HG03521 (cell line): ENCODE measurements at regions not wholly inside any gene's neighbourhood (a gene's known extent, or its start where the extent isn't known, plus 50 kb on each side); places are given as distances from the start of the nearest gene placed in this dataset.
A peak's percentile ranks its signal among the peaks of the same experiment; 100 is the strongest.
"Not testable (repeated sequence)": the region's sequence is repeated elsewhere in the genome, so short reads cannot be mapped to it uniquely, and the experiment has no call there.

ENCODE experiments used
- ATAC-seq: cut with Tn5 transposase; IDR thresholded peaks from one replicate; pipeline ENCODE4 v1.9.1; 2021; ENCODE audit warnings: mild to moderate bottlenecking, moderate library complexity; ENCODE audit not compliant: unreplicated experiment

DNA sequence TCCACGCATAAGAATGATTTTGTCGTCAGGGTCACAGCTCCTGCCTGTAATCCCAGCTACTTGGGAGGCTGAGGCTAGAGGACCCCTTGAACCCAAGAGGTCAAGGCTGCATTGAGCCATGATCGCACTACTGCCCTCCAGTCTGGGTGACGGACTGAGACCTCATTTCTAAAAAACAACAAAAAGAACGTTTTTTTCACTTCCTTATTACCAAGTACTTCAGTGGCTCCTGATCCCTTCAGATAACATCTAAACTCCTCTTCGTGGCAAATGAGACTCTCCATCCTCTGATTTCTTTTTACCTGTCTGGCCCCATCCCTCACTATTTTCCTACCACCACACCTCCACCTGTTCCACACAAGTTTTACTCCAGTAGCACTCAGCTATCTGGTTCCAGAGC, 105.4 kb upstream of the TLK1 start:
- no peak for ATAC-seq

DNA sequence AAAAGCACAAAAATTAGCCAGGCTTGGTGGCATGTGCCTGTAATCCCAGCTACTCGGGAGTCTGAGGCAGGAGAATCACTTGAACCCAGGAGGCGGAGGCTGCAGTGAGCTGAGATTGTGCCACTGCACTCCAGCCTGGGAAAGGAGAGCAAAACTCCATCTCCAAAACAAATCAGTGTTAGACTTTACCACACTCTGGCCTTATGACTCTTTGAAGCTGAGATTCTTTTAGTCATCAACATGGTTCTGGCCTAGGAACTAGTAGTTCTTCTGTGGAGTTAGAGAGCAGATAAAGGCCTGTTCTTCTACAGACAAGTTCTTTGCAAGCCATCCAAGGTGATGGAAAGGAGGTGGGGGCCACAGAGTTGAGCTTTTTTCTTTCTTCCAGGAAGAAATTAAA, 100.8 kb upstream of the TLK1 start:
- not testable (repeated sequence) for ATAC-seq

DNA sequence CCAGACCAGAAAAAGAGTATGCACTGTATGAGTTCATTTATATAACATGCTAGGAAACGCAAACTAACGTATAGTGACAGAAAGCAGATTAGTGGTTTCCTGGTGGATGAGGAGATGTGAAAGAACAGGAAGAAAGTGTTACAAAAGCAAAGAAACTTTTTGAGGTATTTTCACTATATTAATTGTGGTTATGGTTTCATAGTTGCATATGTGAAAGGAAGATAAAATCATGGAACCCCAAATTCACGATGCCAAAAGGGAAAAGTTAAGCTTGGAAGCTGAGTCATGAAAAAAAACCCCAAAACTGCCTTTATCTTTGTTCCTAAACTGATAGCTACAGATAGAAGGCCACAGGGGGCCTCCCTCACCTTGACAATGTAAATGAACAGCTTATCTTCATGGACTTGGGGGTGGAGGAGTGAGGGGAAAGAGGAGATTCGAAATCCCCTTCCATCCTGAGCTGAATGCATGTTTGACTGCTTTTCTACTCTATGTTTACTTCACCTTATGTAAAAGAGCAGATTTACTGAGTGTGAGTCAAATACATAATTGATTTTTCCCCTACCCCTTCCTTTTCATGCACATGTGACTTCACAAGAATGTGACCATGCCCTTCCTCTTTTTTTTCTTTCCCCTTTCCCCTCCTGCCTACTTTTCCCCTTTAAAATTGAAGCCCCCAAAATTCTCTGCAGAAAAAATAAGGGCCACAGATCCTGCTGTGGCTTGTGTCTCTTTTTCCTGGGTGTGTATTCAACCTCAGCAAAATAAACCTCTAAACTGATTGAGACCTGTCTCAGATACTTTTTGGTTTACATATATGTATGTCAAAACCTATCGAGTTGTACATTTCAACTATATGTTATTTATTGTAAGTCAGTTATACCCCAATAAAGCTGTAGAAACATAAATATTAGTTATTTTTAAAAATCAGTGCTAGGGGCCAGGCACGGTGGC, 100.1 kb upstream of the TLK1 start:
- ATAC-seq: no peak

DNA sequence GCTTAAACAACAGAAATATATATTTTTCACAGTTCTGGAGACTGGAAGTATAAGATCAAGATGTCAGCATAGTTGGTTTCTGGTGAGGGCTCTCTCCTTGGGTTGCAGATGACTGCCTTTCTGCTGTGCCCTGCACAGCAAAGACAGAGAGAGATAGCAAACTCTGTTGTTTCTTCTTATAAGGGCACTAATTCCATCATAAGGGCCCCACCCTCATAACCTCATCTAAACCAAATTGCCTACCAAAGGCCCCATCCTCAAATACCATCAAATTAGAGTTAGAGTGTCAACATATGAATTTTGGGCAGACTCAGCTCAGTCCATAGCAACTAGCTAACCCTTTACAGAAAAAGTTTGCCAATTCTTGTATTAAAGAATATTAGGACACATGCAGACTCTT, 94.0 kb upstream of the TLK1 start:
- no peak for ATAC-seq

DNA sequence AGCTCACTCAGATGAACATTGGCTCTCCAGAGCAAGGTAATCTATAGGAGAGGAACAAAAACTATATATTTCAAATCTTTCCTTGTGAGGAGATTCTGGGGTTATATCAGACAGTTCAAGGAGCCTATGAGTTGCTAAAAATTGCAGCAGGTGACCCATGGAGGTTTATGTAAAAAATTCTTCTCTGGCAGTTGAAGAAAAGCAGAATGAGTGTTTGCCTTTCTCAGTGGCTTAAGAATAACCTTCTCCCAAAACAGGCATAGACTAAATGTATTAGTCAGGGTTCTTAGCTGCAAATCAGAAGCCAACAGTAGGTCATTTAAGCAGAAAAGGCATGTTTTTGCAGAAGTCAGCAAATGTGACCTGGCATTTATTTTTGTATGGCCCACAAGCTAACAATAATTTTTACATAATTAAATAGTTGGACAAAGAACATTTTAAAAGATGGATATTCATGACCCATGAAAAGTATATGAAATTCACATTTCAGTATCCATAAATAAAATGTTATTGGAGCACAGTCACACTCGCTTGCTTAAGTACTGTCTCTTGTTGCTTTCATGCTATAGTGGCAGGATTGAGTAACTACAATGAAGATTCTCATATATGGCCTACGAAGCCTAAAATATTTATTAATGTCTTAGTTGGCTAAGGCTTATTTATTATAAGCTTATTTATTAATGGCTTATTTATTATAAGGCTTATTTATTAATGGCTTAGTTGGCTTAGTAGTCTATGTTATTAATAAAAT, 93.4 kb upstream of the TLK1 start:
- no peak for ATAC-seq

DNA sequence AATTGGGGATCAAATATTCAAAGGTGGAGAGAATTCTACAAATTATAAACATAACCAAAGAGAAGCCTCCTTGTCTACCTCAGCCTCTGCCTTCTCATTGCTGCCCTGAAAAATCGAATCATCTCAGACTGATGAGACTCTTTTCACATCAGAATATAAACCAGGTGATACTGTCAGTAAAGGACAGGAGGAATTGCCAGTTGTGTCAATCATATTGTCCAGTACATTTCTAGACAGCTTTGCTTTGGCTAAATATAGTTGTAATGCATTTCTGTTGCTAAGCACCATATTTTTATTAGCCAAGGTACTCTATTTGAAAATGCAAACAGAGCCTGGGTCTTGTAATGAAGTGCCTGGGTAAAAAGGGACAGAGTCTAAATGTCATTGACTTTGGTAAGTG, 92.6 kb upstream of the TLK1 start:
- no peak for ATAC-seq

DNA sequence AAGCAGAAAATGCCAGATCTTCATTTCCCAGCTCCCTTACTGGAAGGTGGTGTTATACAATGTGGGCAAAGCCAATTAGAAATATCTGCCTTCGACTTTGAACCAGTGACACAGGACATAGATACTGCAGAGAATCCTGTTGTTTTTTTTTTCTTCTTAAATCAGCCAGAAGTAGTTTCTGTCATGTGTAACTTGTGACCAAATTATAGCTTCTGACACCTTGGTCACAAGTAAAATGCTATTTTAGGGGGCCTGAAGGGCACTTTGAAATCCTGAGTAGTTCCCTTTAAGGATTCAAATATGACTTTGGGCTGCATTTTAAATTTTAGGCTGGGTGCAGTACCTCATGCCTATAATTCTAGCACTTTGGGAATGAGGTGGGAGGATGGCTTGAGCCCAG, 89.0 kb upstream of the TLK1 start:
- no peak for ATAC-seq

DNA sequence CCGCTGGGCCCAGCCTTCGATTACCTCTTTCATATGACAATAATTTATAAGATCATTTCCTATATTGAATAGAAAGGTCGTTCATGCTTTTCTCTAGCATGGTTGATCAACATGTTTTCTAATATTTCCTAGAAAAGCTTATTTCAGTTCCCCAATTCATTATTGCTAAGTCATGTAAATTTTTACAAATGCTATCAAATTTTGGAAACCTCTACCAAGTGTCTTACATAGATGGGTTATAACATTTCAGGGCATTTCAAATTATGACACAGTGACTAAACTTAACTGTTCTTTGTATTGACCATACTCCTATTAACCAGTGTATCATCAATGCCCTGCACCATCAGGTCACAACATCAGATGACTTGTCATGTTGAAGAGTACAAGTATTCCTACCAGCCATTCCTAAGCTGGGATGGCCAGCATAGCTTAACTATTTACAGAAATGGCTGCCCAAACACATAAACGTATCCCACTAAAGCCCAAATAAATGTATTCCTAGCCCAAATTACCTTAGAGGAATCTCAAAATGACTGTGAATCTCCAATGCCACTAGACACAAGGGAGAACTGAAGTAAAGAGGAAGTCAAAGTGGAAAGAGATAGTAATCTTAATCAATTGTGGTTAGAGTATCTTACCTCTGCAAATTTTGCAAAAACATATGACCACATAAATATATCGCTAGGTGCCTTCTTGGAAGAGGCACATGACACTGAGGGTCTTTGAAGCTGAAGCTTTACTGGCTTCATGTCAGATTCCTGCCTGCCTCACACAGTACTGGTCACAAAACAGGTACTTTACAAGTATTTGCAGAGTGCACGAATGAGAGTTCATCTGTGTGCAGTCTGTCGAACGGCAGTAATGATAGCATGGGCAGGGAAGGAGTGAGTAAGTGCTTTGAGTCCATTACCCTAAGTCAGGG, 87.3 kb upstream of the TLK1 start:
- peak; percentile 50 for ATAC-seq

DNA sequence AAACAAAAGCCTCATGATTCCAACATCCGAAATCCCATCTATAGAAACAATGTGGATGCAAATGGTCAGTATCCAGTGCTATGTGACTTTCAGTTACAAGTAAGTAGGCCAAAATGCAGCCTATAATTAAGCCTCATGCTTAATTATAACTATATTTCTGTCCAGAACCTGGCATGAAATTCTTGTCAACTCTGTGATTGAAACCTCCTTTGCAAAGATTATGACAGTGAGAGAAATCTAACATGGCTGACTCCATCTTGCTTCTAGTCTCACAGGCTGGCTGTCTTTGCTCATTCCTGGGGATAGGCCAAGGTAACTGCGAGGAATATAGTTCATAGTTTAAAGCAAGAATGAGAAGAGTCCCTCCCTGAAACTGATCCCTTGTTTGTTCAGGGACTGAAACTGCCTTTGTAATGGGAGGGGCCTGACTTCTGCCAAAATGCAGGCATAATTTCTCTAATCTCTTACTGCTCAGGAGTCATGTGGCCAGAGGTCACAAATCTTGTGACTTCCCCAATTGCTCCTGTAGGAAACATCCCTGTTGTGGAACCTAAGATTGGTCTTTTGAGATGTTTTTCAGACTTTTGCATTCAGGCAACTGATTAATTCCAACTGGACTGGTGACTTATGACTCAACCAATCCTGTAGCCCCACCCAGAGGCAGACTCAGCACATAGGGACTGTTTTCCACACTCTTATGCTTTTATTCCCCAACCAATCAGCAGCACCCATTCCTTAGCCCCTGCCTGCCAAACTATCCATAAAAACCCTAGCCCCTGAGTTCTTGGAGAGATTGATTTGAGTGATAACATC, 84.5 kb upstream of the TLK1 start:
- no peak for ATAC-seq

DNA sequence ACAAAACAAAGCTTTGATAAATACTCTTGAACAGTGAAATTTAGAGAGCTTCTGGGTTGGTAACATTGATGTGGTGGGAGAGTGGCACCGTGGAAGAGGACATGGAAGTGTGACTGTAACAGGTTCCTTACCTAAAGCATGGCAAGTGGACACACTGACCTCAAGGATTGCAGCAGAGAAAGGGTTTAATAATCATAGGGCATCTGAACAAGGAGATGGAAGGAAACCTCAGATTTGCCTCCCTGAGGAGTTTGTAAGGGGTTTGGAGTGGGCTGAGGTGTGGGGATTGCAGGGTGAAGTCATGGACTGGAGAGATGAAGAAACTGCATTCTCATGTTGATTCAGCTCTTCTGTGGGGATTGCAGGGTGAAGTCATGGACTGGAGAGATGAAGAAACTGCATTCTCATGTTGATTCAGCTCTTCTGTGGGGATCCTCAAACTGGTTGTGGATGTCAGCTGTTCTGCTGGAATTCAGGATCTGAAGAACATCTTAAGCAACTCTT, 83.8 kb upstream of the TLK1 start:
- no peak for ATAC-seq

DNA sequence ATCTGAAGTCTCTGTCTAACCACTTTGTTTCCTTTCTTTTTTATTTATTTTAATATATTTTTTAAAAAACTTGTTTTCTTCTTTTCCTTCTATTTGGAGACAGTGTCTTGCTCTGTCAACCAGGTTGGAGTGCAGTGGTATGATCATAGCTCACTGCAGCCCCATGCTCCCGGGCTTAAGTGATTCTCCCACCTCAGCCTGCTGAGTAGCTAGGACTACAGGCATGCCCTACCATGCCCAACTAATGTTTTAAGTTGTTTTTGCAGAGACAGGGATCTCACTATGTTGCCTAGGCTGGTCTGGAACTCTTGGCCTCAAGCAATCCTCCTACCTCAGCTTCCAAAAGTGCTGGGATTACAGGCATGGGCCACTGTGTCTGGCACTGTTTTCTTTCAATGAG, 81.1 kb upstream of the TLK1 start:
- no peak for ATAC-seq

DNA sequence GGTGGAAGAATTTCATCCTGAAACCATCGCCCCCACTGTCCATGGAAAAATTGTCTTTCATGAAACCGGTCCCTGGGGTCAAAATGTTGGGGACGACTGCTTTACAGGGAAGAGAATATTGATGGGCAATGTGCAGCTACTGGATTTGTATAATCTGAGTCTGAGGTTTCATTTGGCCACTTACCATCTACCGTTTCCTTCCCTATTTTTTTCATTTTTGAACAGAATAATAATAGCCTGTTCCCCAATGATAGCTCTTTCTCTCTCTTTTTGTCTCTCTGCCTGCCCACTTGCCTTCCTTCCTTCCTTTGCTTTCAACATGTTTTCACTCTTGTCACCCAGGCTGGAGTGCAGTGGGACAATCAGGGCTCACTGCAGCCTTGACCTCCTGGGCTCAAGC, 78.3 kb upstream of the TLK1 start:
- no peak for ATAC-seq

DNA sequence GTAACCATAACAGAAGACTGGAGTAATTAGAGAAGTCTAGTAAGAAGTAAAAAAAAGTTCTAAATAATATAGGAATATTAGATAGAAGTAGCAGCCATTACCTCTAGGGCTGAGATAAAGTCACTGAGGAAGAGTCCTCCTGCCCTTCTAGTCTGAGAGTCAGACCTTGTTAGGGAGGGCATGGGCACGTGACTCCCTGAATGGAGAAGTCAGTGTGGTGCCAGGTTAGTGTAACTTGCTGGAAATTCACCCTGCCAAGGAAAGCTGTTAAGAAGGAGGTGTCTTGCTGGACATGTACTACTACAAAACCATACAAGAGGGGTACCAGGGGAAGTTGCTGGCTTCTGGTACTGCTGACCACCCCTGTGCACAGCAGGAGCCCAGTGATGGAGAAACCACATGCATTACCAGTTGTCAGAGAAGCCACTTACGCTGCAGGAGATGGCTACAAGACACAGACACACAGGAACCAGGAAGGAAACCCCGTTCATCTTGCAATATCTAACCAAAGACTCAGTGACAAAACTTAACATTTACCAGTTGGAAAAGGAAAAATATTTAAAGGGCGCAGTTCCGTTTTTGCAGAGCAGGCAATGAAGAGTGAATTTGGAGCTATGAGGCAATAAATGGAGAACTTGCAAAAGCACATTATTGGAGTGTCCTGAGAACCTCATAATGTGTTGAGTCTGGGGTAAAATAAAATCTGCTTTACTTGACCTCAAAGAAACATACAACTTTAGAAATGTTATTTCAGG, 77.2 kb upstream of the TLK1 start:
- no peak for ATAC-seq

DNA sequence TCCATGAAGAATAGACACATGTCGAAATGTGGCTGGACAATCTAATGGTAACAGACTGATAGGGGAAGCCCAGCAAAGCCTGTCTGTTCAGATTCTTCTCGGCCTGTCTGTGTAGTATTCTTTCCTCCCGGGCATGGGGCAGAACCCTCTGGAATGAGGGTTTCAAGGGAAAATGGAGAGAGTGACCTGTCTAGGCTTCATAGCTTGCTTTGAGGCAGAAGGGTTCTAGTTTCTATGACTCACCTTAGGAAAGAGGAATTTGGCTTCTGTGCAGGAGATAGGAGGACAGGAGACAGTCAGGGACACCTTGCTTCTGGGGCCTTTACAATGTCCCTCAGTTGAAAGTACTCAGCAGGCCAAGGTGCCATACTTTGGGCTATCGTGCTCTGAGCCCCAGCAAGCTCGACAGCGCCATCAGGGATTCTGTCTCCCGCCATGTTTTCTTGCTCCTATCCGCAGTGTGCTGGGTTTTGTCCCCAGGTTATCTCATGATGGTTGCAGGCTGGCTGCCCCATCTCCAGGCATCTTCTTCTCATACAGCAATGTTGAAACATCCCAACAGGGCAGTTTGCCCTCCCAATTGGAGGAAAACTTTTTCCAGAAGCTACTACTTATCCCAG, 74.7 kb upstream of the TLK1 start:
- no peak for ATAC-seq

DNA sequence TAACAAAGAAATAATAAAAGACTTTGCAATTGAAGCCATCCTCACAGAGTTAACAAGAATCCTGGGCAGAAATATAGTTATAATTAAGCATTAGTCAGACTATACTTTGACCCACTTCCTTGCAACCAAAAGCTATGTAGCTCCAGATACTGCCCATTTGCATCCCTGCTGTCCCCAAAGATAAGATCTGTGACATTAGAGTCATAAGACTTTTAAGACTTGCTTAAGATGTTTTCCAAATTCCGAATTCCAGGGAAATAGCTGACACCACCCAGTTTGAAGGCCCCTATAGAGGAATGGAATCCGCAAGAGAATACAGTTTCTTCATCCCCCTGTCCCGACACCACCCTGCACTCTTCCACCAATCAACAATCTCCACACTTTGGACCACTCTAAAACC, 69.5 kb upstream of the TLK1 start:
- no peak for ATAC-seq

DNA sequence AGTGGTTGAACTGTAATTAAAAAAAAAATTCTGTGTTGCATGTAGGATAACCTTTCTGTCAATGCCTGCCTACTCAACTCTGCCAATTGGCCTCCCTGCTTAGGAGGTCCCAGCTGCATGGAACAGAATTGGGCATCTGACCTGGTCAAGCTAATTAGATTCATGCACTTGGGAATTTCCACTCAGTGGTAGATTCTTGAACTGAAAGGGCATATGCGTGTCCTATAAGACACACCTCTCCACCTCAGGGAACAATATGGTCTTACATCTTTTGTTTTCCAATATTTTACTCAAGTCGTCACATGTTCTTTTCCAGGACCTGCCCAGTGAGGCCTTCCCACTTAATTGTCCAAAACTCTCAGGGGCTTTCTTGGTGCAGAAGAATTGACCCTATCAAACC, 68.1 kb upstream of the TLK1 start:
- ATAC-seq: no peak

DNA sequence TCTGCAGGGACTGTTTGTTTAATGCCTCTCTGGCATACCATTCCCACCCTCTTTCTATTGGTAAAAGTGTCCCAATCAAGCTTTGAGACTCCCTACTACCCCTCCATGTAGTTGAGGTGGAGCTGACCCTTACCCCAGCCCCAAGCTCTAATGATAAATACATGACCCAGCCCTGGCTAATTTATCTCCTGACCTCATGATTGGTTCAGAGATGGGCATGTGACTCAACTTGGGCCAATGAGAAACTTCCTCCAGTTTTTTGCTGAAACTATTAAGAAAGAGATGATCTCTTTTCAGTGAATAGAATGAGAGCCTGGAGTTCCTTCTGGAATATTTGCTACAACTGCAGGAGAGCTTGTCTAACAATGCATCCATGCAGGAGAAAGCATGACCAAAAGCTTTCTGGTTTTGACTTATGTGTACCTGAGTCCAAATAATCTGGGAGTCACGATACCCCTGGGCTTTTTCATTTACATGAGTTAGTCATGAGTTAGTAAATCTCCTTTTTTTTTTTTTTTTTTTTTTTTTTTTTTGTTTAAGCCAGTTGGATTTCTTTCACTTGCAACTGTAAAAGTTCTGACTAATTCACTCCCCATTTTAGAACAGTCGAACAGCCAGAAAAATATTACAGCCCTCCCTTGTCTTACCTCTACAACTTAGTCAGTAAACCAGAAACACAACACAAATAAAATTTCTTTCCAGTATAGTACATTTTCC, 66.5 kb upstream of the TLK1 start:
- ATAC-seq: no peak

DNA sequence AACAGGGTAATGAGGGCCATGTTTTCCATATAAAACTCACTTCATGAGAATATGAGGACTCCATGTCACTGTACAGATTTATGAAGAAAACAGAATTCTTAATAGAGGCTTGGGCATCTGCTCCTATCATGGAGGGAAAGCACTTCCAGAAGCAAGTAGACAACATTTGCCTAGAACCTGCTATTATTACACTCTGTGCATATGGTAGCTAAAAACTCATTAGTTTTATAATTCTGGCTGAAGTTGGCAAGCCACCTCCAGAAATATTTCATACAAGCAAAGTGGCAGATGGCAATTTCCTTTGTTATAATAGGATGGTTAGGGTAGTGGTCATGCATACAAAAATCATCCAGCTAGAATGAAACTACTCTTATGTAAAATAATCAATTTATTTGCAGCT, 65.8 kb upstream of the TLK1 start:
- no peak for ATAC-seq
